Stimulated activated CD4-positive, alpha-beta T cell treated with anti-CD3 and anti-CD28 coated beads, TNF-alpha, amount 100 ng/mL, for 24 hours (primary cell): ENCODE measurements at regions not wholly inside any gene's neighbourhood (a gene's known extent, or its start where the extent isn't known, plus 50 kb on each side); places are given as distances from the start of the nearest gene placed in this dataset.

Source experiments
- DNase-seq, 3 experiments: peaks; one replicate each; pipeline ENCODE4 v3.0.0-alpha.2; 2020; ENCODE audit warnings: low read depth in 3 of 3

GRCh38 chr9:81489046-81489445 is 200.3 kb downstream of the TLE1 start:
- no peak for DNase-seq

- DNase-seq: no peak
Observed at GRCh38 chr9:81480828-81481604, 208.3 kb downstream of the TLE1 start.

GRCh38 chr9:81479573-81479972 is 209.8 kb downstream of the TLE1 start:
- DNase-seq: no peak

- DNase-seq: no peak
Observed at GRCh38 chr9:81477669-81478068, 211.7 kb downstream of the TLE1 start.

- DNase-seq: no peak
Observed at GRCh38 chr9:81476813-81477490, 212.4 kb downstream of the TLE1 start.

GRCh38 chr9:81474792-81475191 is 214.6 kb downstream of the TLE1 start:
- no peak for DNase-seq

- DNase-seq: no peak
Observed at GRCh38 chr9:81474125-81474524, 215.2 kb downstream of the TLE1 start.

GRCh38 chr9:81473708-81474107 is 215.6 kb downstream of the TLE1 start:
- DNase-seq: no peak

GRCh38 chr9:81473206-81473605 is 216.1 kb downstream of the TLE1 start:
- no peak for DNase-seq

GRCh38 chr9:81472701-81473100 is 216.6 kb downstream of the TLE1 start:
- no peak for DNase-seq

GRCh38 chr9:81470864-81471263 is 218.5 kb downstream of the TLE1 start:
- DNase-seq: no peak

GRCh38 chr9:81468084-81468595 is 221.2 kb downstream of the TLE1 start:
- no peak for DNase-seq

- no peak for DNase-seq
Observed at GRCh38 chr9:81466981-81467380, 222.4 kb downstream of the TLE1 start.

- no peak for DNase-seq
Observed at GRCh38 chr9:81465468-81466011, 223.8 kb downstream of the TLE1 start.

- DNase-seq: no peak
Observed at GRCh38 chr9:81462801-81463200, 226.5 kb downstream of the TLE1 start.

GRCh38 chr9:81461196-81461595 is 228.2 kb downstream of the TLE1 start:
- DNase-seq: no peak

GRCh38 chr9:81460693-81461092 is 228.7 kb downstream of the TLE1 start:
- DNase-seq: no peak

GRCh38 chr9:81459591-81459990 is 229.8 kb downstream of the TLE1 start:
- DNase-seq: no peak

- DNase-seq: no peak
Observed at GRCh38 chr9:81456431-81457006, 232.8 kb downstream of the TLE1 start.

- no peak for DNase-seq
Observed at GRCh38 chr9:81455462-81456219, 233.7 kb downstream of the TLE1 start.

- DNase-seq: no peak
Observed at GRCh38 chr9:81445331-81445921, 243.9 kb downstream of the TLE1 start.
